HG03097 (cell line): ENCODE measurements at regions not wholly inside any gene's neighbourhood (a gene's known extent, or its start where the extent isn't known, plus 50 kb on each side); places are given as distances from the start of the nearest gene placed in this dataset.
"Not testable (repeated sequence)": the region's sequence is repeated elsewhere in the genome, so short reads cannot be mapped to it uniquely, and the experiment has no call there.

ENCODE experiments used
- ATAC-seq: cut with Tn5 transposase; IDR thresholded peaks from one replicate; pipeline ENCODE4 v1.9.1; 2021; ENCODE audit not compliant: unreplicated experiment, low FRiP score

DNA sequence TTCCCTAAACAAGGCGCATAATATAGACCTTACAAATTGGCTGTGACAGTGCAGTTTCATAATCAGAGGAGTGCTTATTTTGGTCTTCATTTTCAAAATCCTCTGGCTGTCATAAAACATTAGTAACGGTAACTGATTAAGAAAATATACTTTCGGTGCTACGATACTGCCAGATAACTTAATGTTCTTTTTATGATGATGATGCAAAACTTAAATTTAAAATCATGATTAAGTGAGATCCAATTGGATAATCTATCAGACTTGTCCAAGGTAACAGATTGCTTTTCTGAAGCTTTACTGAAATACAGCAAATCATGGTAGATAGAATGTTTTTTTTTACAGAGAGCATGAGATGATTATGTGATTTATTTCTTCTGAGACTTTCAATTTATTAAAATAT is 364.2 kb upstream of the CNTN3 start:
- ATAC-seq, result no peak

DNA sequence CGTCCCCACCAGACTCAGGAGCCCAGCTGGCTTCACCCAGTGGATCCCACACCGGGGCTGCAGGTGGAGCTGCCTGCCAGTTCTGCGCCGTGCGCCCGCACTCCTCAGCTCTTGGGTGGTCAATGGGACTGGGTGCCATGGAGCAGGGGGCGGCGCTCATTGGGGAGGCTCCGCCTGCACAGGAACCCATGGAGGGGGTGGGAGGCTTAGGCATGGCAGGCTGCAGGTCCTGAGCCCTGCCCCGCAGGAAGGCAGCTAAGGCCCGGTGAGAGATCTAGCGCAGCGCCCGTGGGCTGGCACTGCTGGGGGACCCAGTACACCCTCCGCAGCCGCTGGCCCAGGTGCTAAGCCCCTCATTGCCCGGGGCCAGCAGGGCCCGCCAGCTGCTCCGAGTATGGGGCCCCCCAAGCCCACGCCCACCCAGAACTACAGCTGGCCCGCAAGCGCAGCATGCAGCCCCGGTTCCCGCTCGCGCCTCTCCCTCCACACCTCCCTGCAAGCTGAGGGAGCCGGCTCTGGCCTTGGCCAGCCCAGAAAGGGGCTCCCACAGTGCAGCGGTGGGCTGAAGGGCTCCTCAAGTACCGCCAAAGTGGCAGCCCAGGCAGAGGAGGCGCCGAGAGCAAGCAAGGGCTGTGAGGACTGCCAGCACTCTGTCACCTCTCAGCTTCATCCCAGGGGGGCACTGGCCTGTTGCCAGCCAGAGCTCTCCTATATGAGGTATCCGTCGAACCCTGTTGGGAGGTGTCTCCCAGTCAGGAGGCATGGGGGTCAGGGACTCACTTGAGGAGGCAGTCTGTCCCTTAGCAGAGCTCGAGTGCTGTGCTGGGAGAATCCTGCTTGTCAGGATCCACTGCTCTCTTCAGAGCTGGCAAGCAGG is 370.8 kb upstream of the CNTN3 start:
- ATAC-seq, result not testable (repeated sequence)

DNA sequence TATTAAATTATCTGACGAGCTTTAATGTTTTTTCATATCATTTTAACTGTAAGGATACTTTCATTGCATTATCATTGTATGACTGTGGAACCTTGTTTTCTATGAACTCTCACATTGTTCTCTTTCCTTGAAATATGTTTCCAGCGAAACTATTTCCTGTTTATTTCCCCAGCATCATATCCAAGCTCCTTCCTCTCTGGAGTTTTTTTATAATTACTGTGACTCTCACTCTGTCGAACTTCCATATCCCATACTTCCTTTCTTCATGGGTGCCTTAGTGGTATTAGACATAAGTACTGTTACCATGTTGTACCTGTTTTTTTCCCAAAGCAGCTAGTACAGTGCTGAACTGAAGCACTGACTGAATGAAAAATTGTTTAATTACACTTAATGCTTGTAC is 373.6 kb upstream of the CNTN3 start:
- no peak for ATAC-seq

DNA sequence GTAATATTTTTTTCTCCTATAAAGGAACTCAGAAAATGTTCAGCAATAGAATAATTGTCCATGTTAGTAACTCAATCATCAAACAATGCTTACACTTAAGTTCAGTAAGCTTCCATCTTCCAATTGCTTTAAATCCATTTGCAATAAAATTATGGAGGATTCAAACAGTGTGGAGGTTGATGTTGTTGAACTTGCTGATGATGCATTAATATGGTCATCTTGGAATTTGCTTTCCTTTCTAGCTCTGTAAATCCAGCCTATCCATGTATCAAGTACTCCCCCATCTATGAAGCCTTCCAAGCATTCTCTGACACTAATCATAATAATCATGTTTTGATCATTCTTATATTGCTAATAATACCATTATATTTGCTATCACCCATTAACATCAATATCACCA is 378.4 kb upstream of the CNTN3 start:
- ATAC-seq, result no peak

DNA sequence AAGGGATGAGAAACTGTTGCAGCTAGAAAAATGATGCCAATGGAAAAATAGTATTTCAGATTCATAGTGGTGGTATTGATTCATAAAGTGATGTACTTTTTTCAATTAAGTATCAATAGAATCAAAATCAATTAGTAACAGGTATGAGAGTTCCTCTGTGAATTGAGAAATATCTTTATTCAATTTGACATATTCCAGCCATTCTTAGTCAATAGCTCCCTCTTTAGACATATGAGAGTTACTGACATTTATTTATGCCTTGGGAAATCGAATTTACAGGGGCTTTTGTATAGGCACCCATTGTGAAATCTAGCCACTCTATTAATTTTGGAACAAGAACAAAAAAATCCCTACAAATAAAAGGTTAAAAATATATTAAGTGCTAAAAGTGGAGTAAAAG is 386.9 kb upstream of the CNTN3 start:
- ATAC-seq, result no peak

DNA sequence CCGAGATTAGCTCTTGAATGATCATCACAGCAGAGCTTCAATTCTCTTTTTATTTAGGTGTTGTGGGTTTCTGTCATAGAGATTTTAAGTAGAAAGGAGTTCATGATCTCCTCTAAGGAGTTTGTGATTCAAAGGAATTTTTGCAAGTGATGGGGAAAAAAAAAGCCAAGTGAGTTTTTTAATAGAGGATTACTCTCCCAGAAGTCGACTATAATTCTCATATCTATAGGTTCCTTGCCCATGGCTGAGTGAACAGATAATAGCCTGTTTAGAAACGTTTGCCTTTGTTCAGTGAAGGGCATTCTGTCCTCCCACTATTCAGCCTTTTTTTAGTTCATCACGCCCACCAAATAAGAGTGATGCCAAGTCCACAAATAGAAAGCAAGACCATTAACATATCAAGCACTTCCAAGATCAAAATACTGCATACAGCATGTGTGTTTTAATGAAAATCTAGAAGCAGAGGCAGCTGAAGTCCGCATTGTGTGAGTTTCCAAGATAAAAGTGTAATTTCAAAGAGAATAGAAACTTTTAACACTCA is 398.4 kb upstream of the CNTN3 start:
- no peak for ATAC-seq

DNA sequence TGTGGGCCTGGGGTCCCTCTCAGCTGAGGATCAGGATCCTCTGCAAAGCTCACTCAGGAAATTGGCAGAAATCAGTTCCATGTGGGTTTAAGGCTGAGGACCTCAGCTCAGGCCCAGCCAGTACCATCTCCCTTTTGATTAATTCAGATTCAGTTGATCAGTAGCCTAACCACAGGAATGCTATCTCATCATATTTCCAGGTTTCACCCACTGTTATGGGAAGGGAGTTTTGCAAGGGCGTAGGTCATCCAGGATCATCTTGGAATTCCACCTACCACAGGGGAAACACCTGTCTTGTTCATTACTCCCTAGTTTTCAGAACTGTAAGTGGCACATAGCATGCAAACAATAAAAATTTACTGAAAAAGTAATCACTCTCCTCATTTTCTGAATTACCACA is 399.5 kb upstream of the CNTN3 start:
- ATAC-seq, result no peak

DNA sequence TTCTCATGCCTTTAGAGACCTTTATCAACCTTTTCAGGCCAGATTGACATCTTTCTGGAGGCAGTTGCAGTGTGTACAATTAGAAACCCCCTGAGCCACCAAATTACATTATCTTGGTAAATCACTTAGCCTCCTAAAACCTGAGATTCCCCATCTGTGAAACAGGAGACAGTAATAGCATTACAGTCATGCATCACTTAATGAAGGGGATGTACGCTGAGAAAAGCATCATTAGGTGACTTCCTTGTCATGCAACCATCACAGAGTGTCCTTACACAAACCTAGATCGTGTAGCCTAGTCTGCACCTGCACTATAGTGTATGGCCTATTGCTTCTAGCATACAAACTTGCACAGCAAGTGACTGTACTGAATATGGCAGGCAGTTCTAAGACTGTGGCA is 400.8 kb upstream of the CNTN3 start:
- ATAC-seq, result no peak

DNA sequence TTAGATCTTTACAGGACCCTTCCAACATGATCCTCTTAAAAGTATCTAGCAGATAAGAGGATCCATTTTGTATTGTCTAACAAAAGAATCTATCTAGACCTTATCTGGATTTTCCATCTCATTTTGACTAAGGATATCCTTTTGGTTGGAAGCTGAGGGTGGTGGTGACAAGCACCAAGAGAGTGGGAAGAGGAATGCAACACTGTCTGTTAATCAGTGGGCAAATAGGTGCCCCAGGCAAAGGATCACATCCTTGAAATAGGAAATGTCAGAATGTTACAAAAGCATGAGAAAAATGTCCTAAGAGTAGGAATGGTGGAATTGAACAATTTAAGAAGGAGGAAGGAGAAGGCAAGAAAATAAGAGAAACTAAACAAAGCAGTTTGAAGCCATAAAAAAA is 420.7 kb upstream of the CNTN3 start:
- ATAC-seq, result no peak

DNA sequence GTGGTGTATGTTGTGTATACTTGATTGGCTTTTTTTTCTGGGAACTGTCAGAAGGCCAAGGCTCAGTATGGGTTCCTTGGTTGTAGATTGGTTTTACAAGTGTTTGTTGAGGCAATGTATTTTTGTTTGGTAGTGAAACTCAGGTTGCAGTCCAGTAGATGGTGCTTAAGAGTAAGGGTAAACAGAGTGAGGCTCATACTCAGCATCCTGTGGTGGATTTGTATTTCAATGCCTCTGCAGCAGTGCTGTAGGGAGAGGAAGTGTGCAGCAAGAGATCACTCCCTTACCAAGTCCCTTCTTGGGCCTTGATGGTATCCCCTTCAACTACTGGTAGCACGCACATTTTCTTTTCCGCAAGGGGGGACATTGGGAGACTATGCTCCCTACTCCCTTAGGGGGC is 428.5 kb upstream of the CNTN3 start:
- no peak for ATAC-seq

DNA sequence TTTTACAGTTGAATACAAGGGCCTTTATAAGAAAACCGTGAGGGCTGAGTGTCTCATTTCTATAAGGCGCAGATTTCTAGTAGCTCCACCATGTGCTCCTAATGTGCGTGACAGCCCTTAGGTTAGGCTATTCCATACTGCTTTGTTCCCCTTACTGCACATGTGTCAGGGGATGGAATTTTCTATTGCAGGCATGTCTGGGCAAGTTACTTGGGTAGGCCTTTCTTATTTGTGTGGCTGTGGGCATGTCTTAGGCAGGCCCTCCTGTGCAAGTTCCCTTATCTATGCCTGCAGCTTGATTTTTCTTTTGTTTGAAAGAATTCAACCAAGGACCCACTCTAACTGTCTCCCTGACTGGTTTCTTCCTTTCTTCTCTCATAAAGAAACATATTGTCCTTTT is 434.2 kb upstream of the CNTN3 start:
- no peak for ATAC-seq

DNA sequence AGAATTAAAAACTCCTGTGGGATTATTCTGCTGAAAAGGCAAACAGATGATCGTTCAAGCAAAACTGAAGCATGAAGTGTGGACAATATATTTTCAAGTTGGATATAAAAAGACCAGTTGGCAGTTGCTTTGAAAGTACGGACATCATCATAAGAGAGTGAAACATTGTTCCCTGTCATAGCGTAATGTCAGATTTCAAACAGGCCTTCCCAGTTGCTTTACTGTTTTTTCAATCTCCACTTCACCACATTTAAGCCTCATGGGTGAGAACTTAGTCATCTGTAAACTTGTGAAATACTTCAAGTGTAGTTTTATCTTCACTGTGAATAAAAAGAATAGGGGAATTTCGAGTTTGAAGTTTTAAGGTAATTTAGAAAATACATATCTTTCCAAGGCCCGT is 435.1 kb upstream of the CNTN3 start:
- ATAC-seq, result no peak

DNA sequence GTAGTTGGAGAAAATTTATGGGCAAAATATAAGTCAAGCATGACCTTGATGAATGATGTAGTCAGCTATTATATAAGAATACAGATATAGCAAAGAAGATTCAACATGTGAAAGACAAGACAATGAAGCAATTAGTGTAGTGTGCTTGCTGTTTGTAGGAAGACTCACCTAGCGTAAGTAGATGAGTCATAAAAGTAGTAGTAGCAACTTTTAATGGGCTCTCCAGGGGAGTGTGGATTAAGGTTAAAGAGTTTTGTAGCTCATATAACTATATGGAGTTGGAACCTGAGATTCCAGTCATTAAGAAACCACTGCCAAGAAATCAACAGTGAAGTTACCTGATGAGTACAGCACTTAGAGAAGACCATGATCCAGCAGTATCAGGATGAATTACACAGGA is 444.7 kb upstream of the CNTN3 start:
- no peak for ATAC-seq

DNA sequence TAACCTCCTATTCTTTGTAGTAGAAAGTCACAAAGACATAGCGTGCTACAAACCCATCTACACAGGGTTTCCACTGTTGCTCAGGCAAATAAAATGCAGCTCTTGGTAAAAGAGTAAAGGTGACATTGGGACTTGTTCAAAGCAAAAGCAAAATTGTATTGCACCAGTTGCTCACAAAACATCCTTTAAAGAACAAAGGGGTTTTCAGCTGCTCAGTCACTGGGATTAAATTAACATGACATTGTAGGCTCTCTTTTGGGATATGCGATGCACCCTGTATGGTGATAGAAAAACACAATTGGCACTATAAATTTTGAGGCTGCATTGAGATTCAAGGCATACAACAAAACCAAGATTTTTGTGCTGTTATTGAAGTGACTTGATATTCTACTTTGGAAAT is 447.3 kb upstream of the CNTN3 start:
- ATAC-seq, result no peak

DNA sequence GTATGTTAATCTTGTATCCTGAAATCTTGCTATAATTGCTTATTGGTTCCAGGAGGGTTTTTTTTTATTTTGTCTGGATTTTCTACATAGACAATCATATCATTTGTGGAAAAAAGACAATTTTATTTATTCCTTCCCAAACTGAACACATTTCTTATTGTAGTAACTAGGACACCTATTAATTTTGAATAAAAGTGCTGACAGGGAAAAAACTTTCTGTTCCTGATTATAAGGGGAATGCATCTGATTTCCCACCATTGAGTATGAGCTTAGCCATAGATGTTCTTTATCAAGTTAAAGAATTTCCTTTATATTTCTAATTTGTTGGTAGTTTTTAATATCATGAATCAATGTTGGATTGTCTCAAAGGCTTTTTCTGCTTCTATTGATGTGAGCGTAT is 460.7 kb upstream of the CNTN3 start:
- no peak for ATAC-seq

DNA sequence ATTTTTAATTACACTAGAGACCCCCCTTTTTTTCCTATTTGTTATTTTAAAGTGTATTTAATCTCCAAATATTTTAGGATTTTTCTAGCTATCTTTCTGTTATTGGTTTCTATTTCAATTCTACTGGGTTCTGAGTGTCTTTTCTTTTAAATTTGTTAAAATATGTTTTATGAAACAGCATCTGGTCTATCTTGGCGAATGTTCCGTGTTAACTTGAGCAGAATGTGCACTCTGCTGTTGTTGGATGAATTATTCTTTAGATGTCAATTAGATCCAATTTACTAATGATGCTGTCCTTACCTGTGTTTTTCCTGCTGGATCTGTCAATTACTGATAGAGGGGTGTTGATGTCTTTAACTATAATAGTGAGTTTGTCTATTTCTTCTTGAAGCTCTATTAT is 462.0 kb upstream of the CNTN3 start:
- no peak for ATAC-seq

DNA sequence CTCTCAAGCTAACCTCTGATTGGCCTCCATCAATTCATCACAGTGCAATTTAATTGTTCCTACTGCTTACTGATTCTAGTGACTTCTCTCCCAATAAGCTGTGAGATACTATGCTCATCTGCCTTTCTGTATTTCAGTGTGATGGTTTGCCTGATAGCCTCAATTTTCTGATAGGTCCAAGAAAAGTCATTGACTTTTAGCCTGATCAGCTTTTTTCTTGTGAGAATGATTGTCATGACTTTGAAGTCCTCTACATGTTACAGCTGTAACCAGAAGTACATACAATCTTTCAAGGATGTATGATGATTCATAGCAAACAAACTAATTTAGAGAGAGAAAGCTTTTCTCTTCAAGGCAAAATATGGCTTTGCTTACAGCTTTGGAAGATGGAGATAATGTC is 463.8 kb upstream of the CNTN3 start:
- no peak for ATAC-seq

DNA sequence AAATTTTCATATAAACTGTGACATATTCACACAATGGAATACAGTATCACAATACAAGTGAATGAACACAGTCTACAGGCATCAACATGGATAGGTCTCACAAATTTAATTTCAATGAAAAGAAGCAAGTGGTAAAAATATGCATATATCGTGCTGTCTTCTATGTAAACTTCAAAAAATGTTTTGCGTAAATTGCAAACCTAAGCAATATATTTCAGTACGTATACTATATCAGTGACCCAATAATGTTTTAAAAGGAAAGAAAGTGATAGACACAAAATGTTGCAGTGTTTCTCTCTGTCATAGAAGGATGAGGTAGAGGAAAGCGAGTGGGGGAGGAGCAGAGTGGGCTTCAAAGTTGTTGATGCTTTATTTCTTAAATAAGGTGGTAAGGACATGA is 468.4 kb upstream of the CNTN3 start:
- ATAC-seq, result no peak

DNA sequence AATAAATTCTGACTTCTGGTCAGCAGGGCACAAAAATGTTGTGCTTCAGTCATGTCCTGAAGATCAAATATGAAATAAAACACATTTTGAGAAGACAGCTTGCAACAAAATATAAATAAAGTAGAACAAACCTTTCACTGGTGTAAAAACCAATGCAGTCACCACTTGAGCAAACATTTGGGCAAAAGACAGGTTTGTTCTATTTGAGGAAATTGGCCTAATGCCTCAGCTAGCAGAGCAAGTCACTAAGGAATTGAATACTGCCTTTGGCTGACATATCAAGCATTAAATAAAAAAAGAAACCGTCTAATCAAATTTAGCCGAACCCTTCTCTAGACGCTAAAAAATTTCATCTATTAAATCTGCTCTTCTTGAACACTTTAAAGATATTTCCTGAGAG is 475.4 kb upstream of the CNTN3 start:
- no peak for ATAC-seq

DNA sequence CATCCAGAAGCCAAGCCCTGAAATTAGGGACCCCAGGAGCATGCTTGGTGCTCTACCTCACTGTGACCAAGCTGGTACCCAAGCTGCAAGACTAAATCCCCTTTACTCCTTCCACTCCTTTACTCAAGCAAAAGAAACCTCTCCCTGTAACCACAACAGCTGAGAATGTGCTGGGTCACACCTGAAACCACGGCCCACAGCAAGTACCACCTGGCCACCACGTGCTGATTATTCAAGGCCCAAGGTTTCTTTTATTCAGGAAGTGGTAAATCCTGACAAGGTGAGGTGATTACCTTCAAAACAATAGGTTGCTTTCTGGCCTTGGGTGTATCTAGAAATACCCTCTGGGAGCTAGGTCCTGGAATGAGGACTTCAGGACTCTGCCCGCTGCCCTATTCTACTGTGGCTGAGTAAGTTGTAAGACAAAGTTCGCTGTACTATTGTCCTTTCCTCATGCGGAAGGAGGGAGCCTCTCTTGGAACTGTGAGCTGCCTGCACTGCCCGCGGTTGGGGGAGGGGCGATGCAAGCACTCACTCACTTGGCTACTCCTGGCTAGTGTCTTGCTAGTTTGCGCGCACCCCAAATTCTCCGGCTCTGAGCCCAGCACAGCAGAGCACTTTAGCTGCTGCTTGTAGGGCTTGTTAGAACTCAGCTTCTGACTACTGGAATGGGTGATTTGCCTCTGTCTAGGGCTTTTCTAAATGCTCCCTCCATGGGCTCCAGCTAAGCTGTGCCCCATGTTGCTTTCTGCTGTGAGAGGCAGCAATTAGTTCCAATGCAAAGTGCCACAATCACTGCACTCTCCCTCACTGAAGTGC is 487.1 kb upstream of the CNTN3 start:
- ATAC-seq, result no peak

DNA sequence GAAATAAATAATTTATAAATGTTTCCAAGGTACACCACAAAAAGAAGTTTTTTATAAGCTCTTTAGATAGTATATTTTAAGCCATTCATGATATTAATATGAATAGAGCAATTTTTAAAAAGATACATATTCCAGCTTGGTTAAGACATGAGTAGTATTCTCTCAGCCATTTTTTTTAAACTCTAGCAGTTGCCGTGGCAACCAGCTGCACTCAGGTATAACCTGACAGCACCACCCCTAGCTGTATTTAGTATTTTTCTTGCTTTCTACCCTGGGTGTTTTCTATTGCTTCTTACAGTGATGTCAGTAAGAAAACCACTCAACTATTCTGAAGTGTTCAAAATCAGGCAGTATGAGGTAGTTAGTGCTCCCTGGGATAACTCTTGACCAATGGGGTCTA is 496.3 kb upstream of the CNTN3 start:
- ATAC-seq, result no peak

DNA sequence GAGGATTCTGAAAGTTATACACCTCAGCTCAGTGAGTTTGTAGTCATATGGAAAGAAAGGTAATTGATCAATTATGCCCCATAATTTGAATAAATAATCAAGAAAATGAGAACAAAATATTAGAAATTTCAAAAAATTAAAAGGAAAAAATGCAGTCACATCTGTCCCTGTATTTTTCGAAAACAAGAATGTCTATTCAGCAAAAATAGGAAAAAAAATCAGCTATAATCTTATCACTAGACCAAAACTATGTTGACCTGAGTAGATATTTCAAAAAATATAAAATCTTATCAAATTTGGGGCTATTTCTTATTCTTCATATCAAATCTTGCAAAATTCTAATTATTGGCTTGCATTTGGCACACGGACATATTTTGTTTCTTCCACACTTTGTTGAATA is 501.2 kb upstream of the CNTN3 start:
- no peak for ATAC-seq
